Central memory CD8-positive, alpha-beta T cell (primary cell): ENCODE measurements at regions not wholly inside any gene's neighbourhood (a gene's known extent, or its start where the extent isn't known, plus 50 kb on each side); places are given as distances from the start of the nearest gene placed in this dataset.
"Not testable (repeated sequence)": the region's sequence is repeated elsewhere in the genome, so short reads cannot be mapped to it uniquely, and the experiment has no call there.

Experiments
- ATAC-seq: fragments of 150-1000 bp; cut with Tn5 transposase; replicated peaks from 2 replicates; pipeline ENCODE4 v1.10.0; 2022; ENCODE audit warnings: mild to moderate bottlenecking, moderate FRiP score, moderate number of reproducible peaks; ENCODE audit not compliant: poor library complexity, severe bottlenecking; ENCODE audit errors: extremely low read depth
- DNase-seq, 2 donors: peaks; one replicate each; pipeline ENCODE4 v3.0.0; 2021; ENCODE audit warnings: low spot score in 2 of 2
- H3K27ac Mint-ChIP-seq: one replicate; pipeline ENCODE4 v1.8.0; 2022; ENCODE audit warnings: low read depth, mild to moderate bottlenecking, moderate library complexity, mixed read lengths
- H3K27me3 Mint-ChIP-seq: one replicate; pipeline ENCODE4 v1.8.0; 2022; ENCODE audit warnings: mixed read lengths
- H3K36me3 Mint-ChIP-seq: one replicate; pipeline ENCODE4 v1.8.0; 2022; ENCODE audit warnings: mild to moderate bottlenecking, moderate library complexity, mixed read lengths; ENCODE audit not compliant: insufficient read depth
- H3K4me1 Mint-ChIP-seq: one replicate; pipeline ENCODE4 v1.8.0; 2022; ENCODE audit warnings: mixed read lengths
- H3K4me3 Mint-ChIP-seq: one replicate; pipeline ENCODE4 v1.8.0; 2022; ENCODE audit warnings: mild to moderate bottlenecking, moderate library complexity, mixed read lengths
- H3K9me3 Mint-ChIP-seq: one replicate; pipeline ENCODE4 v1.8.0; 2022; ENCODE audit warnings: mixed read lengths

GRCh38 chr4:105061136-105061696 is 85.5 kb upstream of the TET2 start:
- Mint-ChIP-seq H3K4me1 (peaks cover 14% of the 10 kb centered on the region), H3K4me3 (no peak overlapping the region), H3K9me3 (no peaks in the 10 kb centered on the region), H3K27me3 (no peaks in the 10 kb centered on the region), H3K27ac (peak overlapping the region; percentile 56), H3K36me3 (no peaks in the 10 kb centered on the region)
- DNase-seq (no peak), ATAC-seq (peak; percentile 47)

- Mint-ChIP-seq H3K4me3 (no peak overlapping the region), H3K36me3 (no peaks in the 10 kb centered on the region), H3K9me3 (no peaks in the 10 kb centered on the region), H3K4me1 (peaks cover 14% of the 10 kb centered on the region), H3K27me3 (no peaks in the 10 kb centered on the region), H3K27ac (peak overlapping the region; percentile 56)
- ATAC-seq (no peak), DNase-seq (no peak)
These were observed 84.9 kb upstream of the TET2 start for GRCh38 chr4:105061731-105062130.

GRCh38 chr4:105066401-105066800 is 80.3 kb upstream of the TET2 start:
- ATAC-seq (no peak), DNase-seq (no peak)
- Mint-ChIP-seq H3K27me3 (no peaks in the 10 kb centered on the region), H3K27ac (no peak overlapping the region), H3K9me3 (no peaks in the 10 kb centered on the region), H3K36me3 (no peaks in the 10 kb centered on the region), H3K4me1 (peaks cover 5% of the 10 kb centered on the region), H3K4me3 (no peak overlapping the region)

DNA sequence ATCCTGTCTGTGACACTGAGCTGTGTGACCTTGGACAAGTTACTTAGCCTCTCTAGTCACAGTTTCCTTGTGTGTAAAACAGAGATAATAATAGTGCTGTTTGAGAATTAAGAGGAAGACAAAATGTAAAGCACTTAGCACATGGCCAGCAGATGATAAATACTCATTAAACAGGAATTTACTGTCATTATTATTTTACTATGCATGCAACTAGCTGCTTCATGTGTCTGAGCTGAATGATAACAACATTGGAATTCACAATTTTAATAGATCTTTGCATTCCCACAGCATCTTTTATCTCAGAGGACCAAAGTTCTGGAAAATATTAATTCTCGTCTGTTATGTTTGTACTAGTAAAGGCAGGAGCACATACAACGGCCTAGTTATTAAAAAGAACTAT is 79.2 kb upstream of the TET2 start:
- Mint-ChIP-seq H3K27ac (no peak overlapping the region), H3K36me3 (no peaks in the 10 kb centered on the region), H3K27me3 (no peaks in the 10 kb centered on the region), H3K9me3 (no peaks in the 10 kb centered on the region), H3K4me1 (no peaks in the 10 kb centered on the region), H3K4me3 (no peak overlapping the region)
- DNase-seq (no peak), ATAC-seq (no peak)

GRCh38 chr4:105067946-105068345 is 78.7 kb upstream of the TET2 start:
- H3K27me3 Mint-ChIP-seq: no peaks in the 10 kb centered on the region
- no peak overlapping the region for H3K4me3 Mint-ChIP-seq
- ATAC-seq: no peak
- no peaks in the 10 kb centered on the region for H3K9me3 Mint-ChIP-seq
- DNase-seq: no peak
- H3K36me3 Mint-ChIP-seq: no peaks in the 10 kb centered on the region
- no peak overlapping the region for H3K27ac Mint-ChIP-seq
- H3K4me1 Mint-ChIP-seq: no peaks in the 10 kb centered on the region

GRCh38 chr4:105068516-105068915 is 78.2 kb upstream of the TET2 start:
- Mint-ChIP-seq H3K27ac (no peak overlapping the region), H3K4me3 (no peak overlapping the region), H3K9me3 (no peaks in the 10 kb centered on the region), H3K27me3 (no peaks in the 10 kb centered on the region), H3K36me3 (no peaks in the 10 kb centered on the region), H3K4me1 (no peaks in the 10 kb centered on the region)
- ATAC-seq (no peak), DNase-seq (no peak)

GRCh38 chr4:105072095-105072494 is 74.6 kb upstream of the TET2 start:
- not testable (repeated sequence) for H3K4me1 Mint-ChIP-seq, H3K36me3 Mint-ChIP-seq, H3K4me3 Mint-ChIP-seq, H3K27me3 Mint-ChIP-seq, ATAC-seq, DNase-seq, H3K9me3 Mint-ChIP-seq, H3K27ac Mint-ChIP-seq

DNA sequence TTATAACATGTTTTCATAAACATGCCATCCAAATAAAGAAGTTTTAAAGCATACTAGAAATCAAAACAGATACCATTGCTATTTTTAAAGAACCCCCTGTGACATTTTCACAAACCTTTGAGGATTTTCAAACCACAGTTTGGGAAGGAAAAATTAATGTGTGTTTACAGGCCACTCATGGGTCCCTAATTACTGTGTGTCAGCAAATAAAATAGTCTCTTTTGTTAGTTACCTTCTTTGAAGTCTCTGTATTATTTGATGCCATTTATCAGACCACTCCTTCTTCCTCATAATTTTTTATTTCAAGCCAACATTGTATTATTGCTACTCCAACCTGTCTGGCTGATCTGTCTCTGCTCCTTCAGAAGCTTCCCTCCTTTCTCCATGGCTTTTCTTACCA is 72.6 kb upstream of the TET2 start:
- Mint-ChIP-seq H3K27me3 (no peaks in the 10 kb centered on the region), H3K27ac (no peak overlapping the region), H3K9me3 (no peaks in the 10 kb centered on the region), H3K36me3 (no peaks in the 10 kb centered on the region), H3K4me3 (no peak overlapping the region), H3K4me1 (no peaks in the 10 kb centered on the region)
- ATAC-seq (no peak), DNase-seq (no peak)

- H3K9me3 Mint-ChIP-seq: peaks cover 5% of the 10 kb centered on the region
- ATAC-seq (no peak), DNase-seq (no peak)
- H3K36me3 Mint-ChIP-seq: no peaks in the 10 kb centered on the region
- H3K4me3 Mint-ChIP-seq: no peak overlapping the region
- H3K27ac Mint-ChIP-seq: no peak overlapping the region
- H3K4me1 Mint-ChIP-seq: no peaks in the 10 kb centered on the region
- H3K27me3 Mint-ChIP-seq: no peaks in the 10 kb centered on the region
These were observed 71.6 kb upstream of the TET2 start for GRCh38 chr4:105075045-105075444.

DNA sequence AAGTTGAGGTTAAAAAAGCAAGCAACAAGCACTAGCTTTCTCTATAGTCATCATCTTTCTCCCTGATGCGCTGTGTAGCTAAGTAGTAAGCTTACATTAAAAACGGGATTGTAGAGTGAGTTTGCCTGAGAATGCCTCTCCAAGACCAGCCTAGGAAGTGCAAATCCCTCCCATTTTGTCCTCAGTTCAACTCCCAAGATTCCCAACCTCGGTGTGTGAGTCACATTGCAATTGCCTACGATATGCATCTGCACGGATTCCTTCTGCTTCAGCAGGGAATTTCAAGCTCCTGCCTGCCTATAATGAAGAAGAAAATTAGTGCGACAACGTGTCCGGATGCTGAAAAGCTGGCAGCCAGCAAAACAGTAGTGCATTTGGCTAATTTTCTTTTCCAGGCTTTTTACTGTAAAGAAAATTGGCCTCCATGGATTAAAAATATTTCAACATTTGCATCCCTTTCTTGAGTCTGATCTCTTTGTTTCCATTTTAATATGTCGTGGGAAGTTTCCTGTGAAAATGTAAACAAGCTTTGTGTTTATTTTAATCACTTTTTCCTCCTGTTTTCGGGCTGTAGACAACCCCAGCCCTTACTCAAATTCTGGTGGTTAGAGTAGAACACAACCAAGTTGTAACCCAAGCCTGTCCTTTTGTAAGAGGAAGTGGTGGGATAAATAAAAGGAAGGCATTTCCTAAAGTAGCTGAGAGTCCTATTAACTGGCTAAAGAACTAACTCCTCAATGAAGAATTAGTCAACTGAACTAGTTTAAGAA is 58.4 kb upstream of the TET2 start:
- H3K9me3 Mint-ChIP-seq: peaks cover 19% of the 10 kb centered on the region
- H3K4me1 Mint-ChIP-seq: no peaks in the 10 kb centered on the region
- H3K36me3 Mint-ChIP-seq: no peaks in the 10 kb centered on the region
- no peak for ATAC-seq
- no peak for DNase-seq
- no peak overlapping the region for H3K4me3 Mint-ChIP-seq
- peaks cover 16% of the 10 kb centered on the region for H3K27me3 Mint-ChIP-seq
- H3K27ac Mint-ChIP-seq: no peak overlapping the region

GRCh38 chr4:105092356-105092755 is 54.3 kb upstream of the TET2 start:
- Mint-ChIP-seq H3K4me1 (no peaks in the 10 kb centered on the region), H3K4me3 (no peak overlapping the region), H3K9me3 (peaks cover 18% of the 10 kb centered on the region), H3K27me3 (peaks cover 9% of the 10 kb centered on the region), H3K36me3 (no peaks in the 10 kb centered on the region), H3K27ac (no peak overlapping the region)
- ATAC-seq: no peak
- DNase-seq: no peak

DNA sequence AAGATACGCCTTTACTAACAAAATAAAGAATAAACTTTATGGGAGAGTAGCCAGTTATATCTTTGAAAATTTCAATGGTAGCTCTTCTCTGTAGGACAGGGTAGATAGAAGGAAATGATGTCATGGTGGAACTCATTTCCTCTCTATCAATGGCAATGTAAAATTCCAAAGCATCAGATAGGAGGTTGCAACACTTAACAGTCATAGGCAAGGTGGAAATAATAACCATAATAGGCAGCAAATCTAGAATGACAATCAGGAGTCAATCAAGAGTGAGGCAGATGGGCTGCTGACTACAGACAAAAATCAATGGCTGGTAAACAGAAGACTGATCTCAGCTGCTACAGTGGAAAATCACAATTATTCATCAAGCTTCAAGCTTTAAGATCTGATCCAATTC is 53.9 kb upstream of the TET2 start:
- peaks cover 2% of the 10 kb centered on the region for H3K36me3 Mint-ChIP-seq
- H3K27ac Mint-ChIP-seq: no peak overlapping the region
- no peak overlapping the region for H3K4me3 Mint-ChIP-seq
- DNase-seq (no peak), ATAC-seq (no peak)
- H3K27me3 Mint-ChIP-seq: peaks cover 12% of the 10 kb centered on the region
- H3K9me3 Mint-ChIP-seq: peaks cover 19% of the 10 kb centered on the region
- no peaks in the 10 kb centered on the region for H3K4me1 Mint-ChIP-seq

- Mint-ChIP-seq H3K27me3 (peaks cover 24% of the 10 kb centered on the region), H3K9me3 (peaks cover 29% of the 10 kb centered on the region), H3K36me3 (peaks cover 2% of the 10 kb centered on the region), H3K4me1 (no peaks in the 10 kb centered on the region), H3K4me3 (no peak overlapping the region), H3K27ac (no peak overlapping the region)
- no peak for DNase-seq
- ATAC-seq: no peak
These were observed 52.7 kb upstream of the TET2 start for GRCh38 chr4:105093975-105094374.
